ENCODE measurements at regions not wholly inside any gene's neighbourhood (a gene's known extent, or its start where the extent isn't known, plus 50 kb on each side); places are given as distances from the start of the nearest gene placed in this dataset.
A peak's percentile ranks its signal among the peaks of the same experiment; 100 is the strongest.
"Not testable (repeated sequence)": the region's sequence is repeated elsewhere in the genome, so short reads cannot be mapped to it uniquely, and the experiment has no call there.

DNA sequence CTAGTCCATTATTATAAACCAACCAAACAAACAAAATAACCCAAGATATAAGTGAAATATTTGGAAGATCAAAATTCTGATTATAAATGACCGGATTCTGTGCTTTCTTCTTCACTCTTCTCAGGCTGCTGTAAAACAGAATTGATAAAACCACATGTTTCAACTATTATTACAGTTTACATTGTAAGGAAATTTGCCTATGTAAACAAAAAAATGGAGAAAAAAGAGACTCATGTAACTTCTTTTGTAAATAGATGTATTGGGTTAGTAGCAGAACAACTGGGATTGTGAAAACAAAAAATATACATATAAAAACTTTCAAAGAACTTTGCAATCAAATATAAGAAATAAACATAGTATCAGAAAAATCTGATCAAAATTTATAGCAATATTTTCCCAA lies 295.2 kb upstream of the CCDC179 start:
- no peak for DNase-seq

DNA sequence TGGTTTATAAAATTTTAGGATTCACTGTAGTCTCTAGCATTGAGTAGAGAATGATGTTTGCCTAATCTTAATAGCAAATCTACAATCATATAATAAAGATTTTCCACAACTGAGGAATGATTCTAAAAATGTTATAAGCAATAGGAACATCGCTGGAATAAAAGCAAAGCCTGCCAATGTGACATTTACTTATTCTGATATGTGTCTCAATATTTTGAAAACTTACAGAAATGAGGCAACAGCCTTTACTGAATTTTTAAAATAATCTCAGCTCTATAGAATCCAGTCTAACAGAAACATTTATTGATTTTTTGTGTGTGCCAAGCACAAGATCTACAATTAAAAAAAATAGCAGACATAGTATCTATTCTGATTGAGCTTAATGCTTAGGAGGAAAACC lies 303.7 kb upstream of the CCDC179 start:
- no peak for DNase-seq

DNA sequence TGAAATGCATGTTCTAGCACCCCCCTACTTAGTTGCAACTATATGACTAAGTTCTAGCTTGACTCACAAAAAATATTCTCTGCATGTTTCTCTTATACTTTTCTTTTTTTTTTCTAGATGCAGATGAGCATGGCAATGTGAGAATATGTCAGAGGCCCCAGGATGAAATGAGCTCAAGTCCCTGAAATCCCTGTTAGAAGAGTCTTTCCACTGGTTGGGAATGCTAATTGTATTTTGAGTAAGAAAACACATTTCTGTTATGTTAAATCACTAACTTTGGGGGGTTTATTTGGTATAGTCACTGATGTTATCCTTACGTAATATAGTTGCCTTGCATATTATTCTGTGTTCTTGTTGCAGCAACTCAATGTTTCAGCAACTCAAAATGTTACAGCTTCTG lies 306.1 kb upstream of the CCDC179 start:
- peak; percentile 26 for DNase-seq

- DNase-seq: no peak
Measured at GRCh38 chr11:23179609-23180008, 319.3 kb upstream of the CCDC179 start.

GRCh38 chr11:23181022-23181807 lies 320.9 kb upstream of the CCDC179 start:
- no peak for DNase-seq

DNA sequence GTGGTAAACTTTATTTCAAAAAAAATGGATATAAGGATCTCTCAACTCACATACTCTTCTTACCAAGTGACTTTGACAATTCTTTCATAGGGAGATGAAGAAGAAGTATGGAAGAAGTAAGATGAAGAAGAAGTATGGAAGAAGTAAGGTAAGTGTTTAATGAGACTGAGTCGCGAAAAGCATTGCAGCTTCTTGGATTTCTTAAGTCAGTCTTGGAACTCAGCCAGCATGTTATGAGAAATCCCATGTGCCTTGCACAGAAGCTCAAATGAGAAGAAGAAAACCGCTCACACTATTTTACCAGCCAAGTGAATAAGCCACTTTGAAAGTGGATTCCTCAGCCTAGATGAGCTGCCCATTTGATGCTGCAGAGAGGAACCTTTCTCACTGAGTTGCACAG lies 332.0 kb upstream of the CCDC179 start:
- DNase-seq: peak; percentile 47

DNA sequence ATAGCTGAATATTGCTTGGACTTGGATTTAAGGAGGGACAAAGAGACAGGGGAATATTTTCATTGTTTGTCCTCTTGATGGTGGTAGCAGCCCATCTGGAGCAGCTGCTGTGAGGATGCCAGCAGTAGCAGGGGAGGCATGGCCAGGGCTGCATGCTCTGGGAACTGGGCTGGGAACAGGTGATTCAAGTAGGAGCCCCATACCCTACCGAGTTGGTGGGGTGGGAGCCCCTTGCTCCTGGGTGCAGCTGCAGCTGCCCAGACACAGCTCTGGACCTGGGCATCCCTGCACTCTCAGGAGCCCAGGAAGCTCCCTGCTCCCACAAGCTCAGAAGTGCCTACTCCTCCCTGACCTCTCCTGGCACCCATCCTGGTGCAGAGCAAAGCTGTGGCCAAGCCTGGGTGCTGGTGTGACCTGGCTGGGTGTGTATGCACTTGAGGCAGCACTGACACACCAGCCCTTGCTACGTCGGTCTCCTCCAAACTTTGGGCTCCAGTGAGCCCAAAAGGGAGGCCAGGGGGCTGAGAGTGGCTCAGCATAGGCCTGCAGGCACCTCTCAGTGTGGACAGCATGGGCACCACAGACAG lies 341.8 kb upstream of the CCDC179 start:
- no peak for DNase-seq

DNA sequence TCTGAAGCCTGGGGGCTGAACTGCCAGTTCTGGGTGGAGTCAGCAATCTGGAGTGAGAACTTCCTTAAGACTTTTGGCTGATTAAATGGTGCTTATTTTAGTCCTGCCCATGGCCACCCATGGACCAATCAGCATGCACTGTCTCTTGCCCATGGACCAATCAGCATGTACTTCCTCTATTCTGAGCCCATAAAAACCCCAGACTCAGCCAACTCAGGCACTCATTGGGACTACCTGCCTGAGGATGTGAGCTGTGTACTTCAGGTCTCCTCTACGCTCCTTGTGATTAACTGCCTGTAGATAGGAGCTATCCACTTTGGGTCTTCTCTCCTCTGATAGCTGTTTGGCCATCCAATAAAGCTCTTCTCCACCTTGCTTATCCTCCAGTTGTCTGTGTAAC lies 342.3 kb upstream of the CCDC179 start:
- no peak for DNase-seq

GRCh38 chr11:23205156-23205871 lies 345.0 kb upstream of the CCDC179 start:
- DNase-seq: peak; percentile 65

DNA sequence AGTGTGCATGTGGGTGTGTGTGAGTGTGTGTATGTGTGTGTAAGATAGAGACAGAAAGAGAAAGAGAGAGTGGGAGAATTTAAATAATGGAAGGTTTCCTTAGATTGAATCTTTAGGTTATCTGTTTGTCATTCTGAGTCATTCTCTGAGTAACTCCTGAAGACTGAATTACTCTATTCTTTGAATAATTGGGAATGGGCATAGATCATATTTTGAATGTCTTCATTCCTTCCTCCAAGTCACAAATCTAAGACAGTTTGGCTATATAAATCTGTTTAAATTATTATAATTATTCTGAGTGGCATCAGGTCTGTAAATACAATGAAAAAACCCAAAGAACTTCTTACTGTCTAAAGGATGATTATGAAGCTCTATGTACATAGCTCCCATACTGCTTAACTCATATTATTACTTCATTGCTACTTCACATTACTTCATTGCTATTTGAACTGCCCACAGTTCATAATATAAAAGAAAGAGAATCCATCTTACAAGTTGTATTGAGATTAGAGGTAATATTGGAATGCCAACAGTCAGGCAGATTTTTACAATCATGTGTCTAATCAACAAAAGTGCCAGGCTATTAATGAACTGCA lies 346.6 kb upstream of the CCDC179 start:
- peak; percentile 45 for DNase-seq

DNA sequence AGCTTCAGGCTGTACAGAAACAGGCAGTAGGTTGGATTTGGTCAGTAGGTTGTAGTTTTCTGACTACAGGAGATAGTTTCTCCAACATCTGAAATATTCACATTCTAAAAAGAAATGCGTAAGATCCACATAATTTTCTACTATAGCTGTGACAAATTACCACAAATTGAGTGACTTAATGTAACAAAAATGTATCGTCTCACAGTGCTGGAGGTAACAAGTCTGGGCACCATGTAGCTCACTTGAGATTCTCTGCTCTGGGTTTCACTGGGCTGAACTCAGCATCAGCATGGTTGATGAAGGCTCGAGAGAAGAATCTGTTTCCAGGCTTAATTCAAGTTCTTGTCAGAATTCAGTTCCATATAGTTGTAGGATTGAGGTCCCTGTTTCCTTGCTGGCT lies 350.9 kb upstream of the CCDC179 start:
- peak; percentile 78 for DNase-seq

GRCh38 chr11:23212807-23213206 lies 352.5 kb upstream of the CCDC179 start:
- no peak for DNase-seq

- DNase-seq: no peak
Measured at GRCh38 chr11:23217072-23217471, 356.8 kb upstream of the CCDC179 start.

DNA sequence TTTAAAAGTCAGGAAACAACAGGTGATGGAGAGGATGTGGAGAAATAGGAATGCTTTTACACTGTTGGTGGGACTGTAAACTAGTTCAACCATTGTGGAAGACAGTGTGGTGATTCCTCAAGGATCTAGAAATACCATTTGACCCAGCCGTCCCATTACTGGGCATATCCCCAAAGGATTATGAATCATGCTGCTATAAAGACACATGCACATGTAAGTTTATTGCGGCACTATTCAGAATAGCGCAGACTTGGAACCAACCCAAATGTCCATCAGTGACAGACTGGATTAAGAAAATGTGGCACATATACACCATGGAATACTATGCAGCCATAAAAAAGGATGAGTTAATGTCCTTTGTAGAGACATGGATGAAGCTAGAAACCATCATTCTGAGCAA lies 359.8 kb upstream of the CCDC179 start:
- DNase-seq: not testable (repeated sequence)

DNA sequence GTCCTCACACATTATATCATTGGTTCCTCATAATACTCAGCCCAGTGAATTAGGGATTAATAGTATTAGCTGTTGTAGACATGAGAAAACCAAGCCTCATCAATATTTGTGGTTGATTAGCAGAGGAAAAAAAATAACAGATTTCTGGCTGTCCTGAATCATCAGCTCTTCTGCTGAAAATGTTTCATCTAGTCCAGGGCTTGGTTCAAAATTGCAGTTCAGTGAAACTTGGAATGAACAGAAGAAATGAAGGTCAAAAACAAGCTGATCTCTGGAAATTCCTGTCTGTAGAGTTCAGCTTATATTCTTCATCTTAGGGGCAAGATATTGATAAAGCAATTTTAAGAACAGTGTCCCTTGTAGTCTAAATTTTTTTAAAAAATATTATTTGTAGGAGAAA lies 361.1 kb upstream of the CCDC179 start:
- no peak for DNase-seq

- peak; percentile 93 for DNase-seq
Measured at GRCh38 chr11:23226331-23227077, 366.2 kb upstream of the CCDC179 start.

DNA sequence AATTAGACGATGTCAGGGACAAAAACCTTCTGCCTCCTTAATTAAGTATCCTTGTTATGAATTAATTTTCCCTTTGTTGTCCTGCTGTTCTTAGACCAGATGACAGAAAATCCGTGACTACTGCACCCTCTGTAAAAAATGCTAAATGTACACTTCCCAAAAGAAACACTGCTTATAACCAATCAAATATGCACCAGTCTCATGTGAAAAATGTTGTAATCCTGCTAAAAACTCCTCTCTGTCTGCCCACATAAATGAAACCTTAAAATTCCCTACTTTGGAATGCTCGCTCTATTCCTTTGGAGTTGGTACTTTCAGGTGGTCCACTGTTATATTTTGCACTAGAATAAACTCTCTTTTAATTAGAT lies 366.8 kb upstream of the CCDC179 start:
- peak; percentile 45 for DNase-seq

- no peak for DNase-seq
Measured at GRCh38 chr11:23232652-23233051, 372.4 kb upstream of the CCDC179 start.

DNA sequence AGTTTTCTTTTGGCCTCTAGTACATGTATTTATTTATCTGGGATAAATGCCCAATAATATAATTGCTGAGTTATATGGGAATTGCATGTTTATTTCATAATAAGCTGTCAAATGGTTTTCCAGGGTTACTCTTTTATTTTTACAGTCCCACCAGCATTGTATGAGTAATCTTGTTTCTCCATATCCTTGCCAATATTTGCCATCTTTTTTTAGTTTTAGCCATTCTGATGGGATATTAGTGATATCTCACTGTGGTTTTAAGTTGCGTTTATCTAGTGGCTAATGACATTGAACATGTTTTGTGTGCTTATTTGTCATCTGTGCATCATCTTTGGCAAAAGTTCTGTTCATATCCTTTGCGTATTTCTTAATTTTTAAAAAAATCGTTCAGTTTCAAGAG lies 372.8 kb upstream of the CCDC179 start:
- DNase-seq: peak; percentile 85

GRCh38 chr11:23236826-23237555 lies 376.7 kb upstream of the CCDC179 start:
- DNase-seq: peak; percentile 82

- DNase-seq: no peak
Measured at GRCh38 chr11:23252426-23252825, 392.2 kb upstream of the CCDC179 start.

GRCh38 chr11:23257088-23257487 lies 396.8 kb upstream of the CCDC179 start:
- DNase-seq: no peak
